GM23338 (cell line): ENCODE measurements at regions not wholly inside any gene's neighbourhood (a gene's known extent, or its start where the extent isn't known, plus 50 kb on each side); places are given as distances from the start of the nearest gene placed in this dataset.

Experiments used
- ATAC-seq: fragments of 200-7000 bp; cut with Tn5 transposase; 3 replicates; pipeline ENCODE4 v1.9.1; 2020
- DNase-seq: peaks from one replicate; pipeline ENCODE4 v3.0.0-alpha.2; 2015; ENCODE audit warnings: low spot score
- H2AFZ ChIP-seq: fragments of 200-600 bp; sonication (generic); 2 replicates; pipeline ENCODE4 v1.8.0; 2016; ENCODE audit warnings: antibody characterized with exemption, mild to moderate bottlenecking, moderate library complexity
- H3F3A ChIP-seq: fragments of 200-600 bp; sonication (generic); replicated peaks from 2 replicates; pipeline ENCODE4 v1.8.0; 2017; ENCODE audit warnings: antibody characterized with exemption, mixed run types, low read depth
- H3K27ac ChIP-seq: fragments of 200-600 bp; sonication (generic); 2 replicates; pipeline ENCODE4 v1.6.1; 2016; ENCODE audit warnings: low read depth
- H3K27me3 ChIP-seq: fragments of 200-600 bp; sonication (generic); 2 replicates; pipeline ENCODE4 v1.8.0; 2016; ENCODE audit warnings: mild to moderate bottlenecking, mixed run types, moderate library complexity; ENCODE audit not compliant: insufficient read depth
- H3K36me3 ChIP-seq: fragments of 200-600 bp; sonication (generic); 2 replicates; pipeline ENCODE4 v1.8.0; 2016; ENCODE audit warnings: mild to moderate bottlenecking; ENCODE audit not compliant: insufficient read depth
- H3K4me1 ChIP-seq: fragments of 200-600 bp; sonication (generic); 2 replicates; pipeline ENCODE4 v1.8.0; 2016; ENCODE audit warnings: mild to moderate bottlenecking, moderate library complexity; ENCODE audit not compliant: insufficient read depth
- H3K4me2 ChIP-seq: fragments of 200-600 bp; sonication (generic); 2 replicates; pipeline ENCODE4 v1.7.1; 2017; ENCODE audit warnings: mixed run types
- H3K4me3 ChIP-seq: fragments of 200-600 bp; sonication (generic); 2 replicates; pipeline ENCODE4 v1.6.1; 2016; ENCODE audit warnings: mixed run types
- H3K79me2 ChIP-seq: fragments of 200-600 bp; sonication (generic); replicated peaks from 2 replicates; pipeline ENCODE4 v1.8.0; 2017; ENCODE audit warnings: mild to moderate bottlenecking; ENCODE audit not compliant: insufficient read depth
- H3K9me2 ChIP-seq: fragments of 200-600 bp; sonication (generic); 2 replicates; pipeline ENCODE4 v1.8.0; 2017; ENCODE audit not compliant: insufficient read depth
- H4K20me1 ChIP-seq: fragments of 200-600 bp; sonication (generic); replicated peaks from 2 replicates; pipeline ENCODE4 v1.8.0; 2017; ENCODE audit warnings: mild to moderate bottlenecking; ENCODE audit not compliant: insufficient read depth
- H3K27ac Mint-ChIP-seq: 2 replicates; pipeline ENCODE4 v1.8.0; 2020; ENCODE audit warnings: inconsistent platforms, mild to moderate bottlenecking, moderate library complexity, mixed read lengths
- H3K27me3 Mint-ChIP-seq: 3 replicates; pipeline ENCODE4 v1.8.0; 2022; ENCODE audit warnings: low read depth, mild to moderate bottlenecking, moderate library complexity, mixed read lengths, inconsistent platforms; ENCODE audit not compliant: insufficient read depth, poor library complexity
- H3K36me3 Mint-ChIP-seq: 3 replicates; pipeline ENCODE4 v1.8.0; 2021; ENCODE audit warnings: low read depth, mild to moderate bottlenecking, inconsistent platforms, moderate library complexity, mixed read lengths
- H3K4me1 Mint-ChIP-seq: 3 replicates; pipeline ENCODE4 v1.8.0; 2020; ENCODE audit warnings: mild to moderate bottlenecking, inconsistent platforms, mixed read lengths
- H3K4me3 Mint-ChIP-seq: 3 replicates; pipeline ENCODE4 v1.8.0; 2021; ENCODE audit warnings: moderate library complexity, mild to moderate bottlenecking, inconsistent platforms, mixed read lengths
- H3K9me3 Mint-ChIP-seq: 3 replicates; pipeline ENCODE4 v1.8.0; 2020; ENCODE audit warnings: moderate library complexity, mild to moderate bottlenecking, inconsistent platforms, mixed read lengths
- CREB1 ChIP-seq: fragments of 250-450 bp; sonication (Bioruptor Pico); IDR thresholded peaks from 2 replicates; pipeline ENCODE4 v1.5.0; 2020; ENCODE audit warnings: low read depth, mild to moderate bottlenecking, moderate library complexity
- CTCF ChIP-seq, 2 experiments: fragments of 200-600 bp in 1 of 2; sonication (generic) in 1 of 2; conservative IDR thresholded peaks; 2 replicates each; pipeline versions ENCODE4 v1.5.1 to v1.6.1; 2016 to 2017; ENCODE audit warnings: antibody characterized with exemption in 2 of 2, low read depth in 2 of 2, mild to moderate bottlenecking in 2 of 2, moderate library complexity in 1 of 2
- ETS1 ChIP-seq: IDR thresholded peaks from 2 replicates; pipeline ENCODE4 v1.6.1; 2016; ENCODE audit warnings: antibody characterized with exemption
- EZH2 ChIP-seq: fragments of 200-600 bp; sonication (generic); IDR thresholded peaks from one replicate; pipeline ENCODE4 v1.8.0; 2017; ENCODE audit warnings: antibody characterized with exemption, mild to moderate bottlenecking, low read depth; ENCODE audit not compliant: unreplicated experiment
- EZH2phosphoT487 ChIP-seq: fragments of 200-600 bp; sonication (generic); IDR thresholded peaks from one replicate; pipeline ENCODE4 v1.8.1; 2018; ENCODE audit warnings: antibody characterized with exemption; ENCODE audit not compliant: unreplicated experiment
- NANOG ChIP-seq: IDR thresholded peaks from 2 replicates; pipeline ENCODE4 v1.6.1; 2016; ENCODE audit warnings: antibody characterized with exemption, borderline replicate concordance
- POLR2AphosphoS5 ChIP-seq: IDR thresholded peaks from 2 replicates; pipeline ENCODE4 v1.6.1; 2016; ENCODE audit warnings: antibody characterized with exemption, low read depth
- REST ChIP-seq: IDR thresholded peaks from one replicate; pipeline ENCODE4 v1.6.1; 2018; ENCODE audit warnings: antibody characterized with exemption; ENCODE audit not compliant: unreplicated experiment
- STAT1 ChIP-seq: IDR thresholded peaks from one replicate; pipeline ENCODE4 v1.6.1; 2016; ENCODE audit warnings: antibody characterized with exemption; ENCODE audit not compliant: unreplicated experiment
- ZNF331 ChIP-seq: fragments of 250-450 bp; sonication (Bioruptor Pico); IDR thresholded peaks from 2 replicates; pipeline ENCODE4 v1.5.0; 2020; ENCODE audit warnings: low read depth, mild to moderate bottlenecking, moderate library complexity
- ZNF462 ChIP-seq: fragments of 250-450 bp; sonication (Bioruptor Pico); IDR thresholded peaks from 2 replicates; pipeline ENCODE4 v1.5.0; 2020; ENCODE audit warnings: mild to moderate bottlenecking, moderate library complexity

- TF ChIP-seq ETS1: no peak
- TF ChIP-seq EZH2: no peak
- TF ChIP-seq CTCF (conservative IDR thresholded peaks at IDR 0.05; ENCODE audit: low read depth in 2 of 2): no peak
Observed at GRCh38 chr5:105288946-105289345, 1726.4 kb upstream of the NUDT12 start (continued).

- no peak overlapping the region for H3K27ac Mint-ChIP-seq
- Histone ChIP-seq H3K27me3 (no peaks in the 10 kb centered on the region), H3K9me2 (no peaks in the 10 kb centered on the region), H3K4me2 (no peak overlapping the region), H2AFZ (no peak overlapping the region), H4K20me1 (no peaks in the 10 kb centered on the region), H3K36me3 (no peaks in the 10 kb centered on the region), H3K4me1 (no peaks in the 10 kb centered on the region), H3K4me3 (no peak overlapping the region), H3K79me2 (no peaks in the 10 kb centered on the region), H3F3A (no peaks in the 10 kb centered on the region), H3K27ac (no peak overlapping the region)
- H3K27me3 Mint-ChIP-seq: no peaks in the 10 kb centered on the region
- H3K9me3 Mint-ChIP-seq: no peaks in the 10 kb centered on the region
- ATAC-seq: no peak
- H3K4me3 Mint-ChIP-seq: no peak overlapping the region
- H3K4me1 Mint-ChIP-seq: peaks cover 2% of the 10 kb centered on the region; the same call in 1 of the 3 replicates
- DNase-seq: no peak
- H3K36me3 Mint-ChIP-seq: no peaks in the 10 kb centered on the region
- TF ChIP-seq EZH2phosphoT487 (no peak), POLR2AphosphoS5 (no peak), STAT1 (no peak), ZNF462 (CRISPR knock-in tag) (no peak), NANOG (no peak), EZH2 (no peak), ZNF331 (CRISPR knock-in tag) (no peak), REST (no peak), CREB1 (CRISPR knock-in tag) (no peak)
Observed at GRCh38 chr5:105283134-105283533, 1720.5 kb upstream of the NUDT12 start.
